ENCODE measurements at regions not wholly inside any gene's neighbourhood (a gene's known extent, or its start where the extent isn't known, plus 50 kb on each side); places are given as distances from the start of the nearest gene placed in this dataset.

DNA sequence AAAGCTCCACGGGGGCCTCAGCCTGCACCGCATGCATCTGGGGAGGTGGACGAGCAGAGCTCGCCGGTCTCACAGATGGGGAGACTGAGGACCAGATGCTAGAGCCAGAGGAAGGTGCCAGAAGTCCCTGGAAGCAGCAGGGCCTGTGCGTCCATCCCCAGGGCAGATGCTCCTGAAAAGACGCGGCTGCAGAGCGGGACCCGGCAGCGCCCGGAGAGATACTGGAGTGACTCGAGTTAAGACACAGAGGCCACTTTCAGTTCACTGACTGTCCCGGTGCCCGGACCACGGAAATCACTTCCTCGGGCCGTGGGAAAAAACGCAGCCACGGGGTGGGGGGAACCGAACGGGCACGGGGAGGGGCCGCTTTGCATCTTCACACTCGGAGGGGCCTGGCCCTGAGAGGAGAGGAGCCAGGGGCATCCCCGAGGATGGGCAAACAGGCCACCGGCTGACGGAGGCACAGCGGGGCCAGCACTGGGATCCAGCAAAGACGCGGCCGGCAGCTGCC is 85.4 kb downstream of the FOXL3 start:
- Mint-ChIP-seq H3K4me1 (peaks cover 0 to 20% of the 10 kb centered on the region in 2 donors), H3K27me3 (ENCODE audit: low read depth in 2 of 2) (peaks cover 7 to 10% of the 10 kb centered on the region in 2 donors), H3K9me3 (no peaks in the 10 kb centered on the region), H3K27ac (no peak overlapping the region), H3K4me3 (no peak overlapping the region), H3K36me3 (no peaks in the 10 kb centered on the region)
- intact Hi-C loops (cut with micrococcal nuclease) = no loop called here
- Histone ChIP-seq H3K4me3 (ENCODE audit: low read length) (no peak overlapping the region), H3K36me3 (ENCODE audit: control insufficient read depth, insufficient read depth, low read length) (no peaks in the 10 kb centered on the region), H3K4me1 (ENCODE audit: control insufficient read depth, insufficient read depth, low read length) (peaks cover 34% of the 10 kb centered on the region), H3K27ac (ENCODE audit: low read length) (no peak overlapping the region), H3K9me3 (ENCODE audit: control insufficient read depth, insufficient read depth, low read length) (no peaks in the 10 kb centered on the region), H3K27me3 (ENCODE audit: control insufficient read depth, insufficient read depth, low read length) (peaks cover 4% of the 10 kb centered on the region)
- 90% methylated on average over 32 of the region's 32 CpGs for WGBS (ENCODE audit: insufficient coverage)
- TF ChIP-seq, protein P1, sequence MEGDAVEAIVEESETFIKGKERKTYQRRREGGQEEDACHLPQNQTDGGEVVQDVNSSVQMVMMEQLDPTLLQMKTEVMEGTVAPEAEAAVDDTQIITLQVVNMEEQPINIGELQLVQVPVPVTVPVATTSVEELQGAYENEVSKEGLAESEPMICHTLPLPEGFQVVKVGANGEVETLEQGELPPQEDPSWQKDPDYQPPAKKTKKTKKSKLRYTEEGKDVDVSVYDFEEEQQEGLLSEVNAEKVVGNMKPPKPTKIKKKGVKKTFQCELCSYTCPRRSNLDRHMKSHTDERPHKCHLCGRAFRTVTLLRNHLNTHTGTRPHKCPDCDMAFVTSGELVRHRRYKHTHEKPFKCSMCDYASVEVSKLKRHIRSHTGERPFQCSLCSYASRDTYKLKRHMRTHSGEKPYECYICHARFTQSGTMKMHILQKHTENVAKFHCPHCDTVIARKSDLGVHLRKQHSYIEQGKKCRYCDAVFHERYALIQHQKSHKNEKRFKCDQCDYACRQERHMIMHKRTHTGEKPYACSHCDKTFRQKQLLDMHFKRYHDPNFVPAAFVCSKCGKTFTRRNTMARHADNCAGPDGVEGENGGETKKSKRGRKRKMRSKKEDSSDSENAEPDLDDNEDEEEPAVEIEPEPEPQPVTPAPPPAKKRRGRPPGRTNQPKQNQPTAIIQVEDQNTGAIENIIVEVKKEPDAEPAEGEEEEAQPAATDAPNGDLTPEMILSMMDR (IDR thresholded peaks at IDR 0.05) = no peak
- ATAC-seq = no peak
- DNase-seq = peak in 1 of 2 donors; percentile 10

DNA sequence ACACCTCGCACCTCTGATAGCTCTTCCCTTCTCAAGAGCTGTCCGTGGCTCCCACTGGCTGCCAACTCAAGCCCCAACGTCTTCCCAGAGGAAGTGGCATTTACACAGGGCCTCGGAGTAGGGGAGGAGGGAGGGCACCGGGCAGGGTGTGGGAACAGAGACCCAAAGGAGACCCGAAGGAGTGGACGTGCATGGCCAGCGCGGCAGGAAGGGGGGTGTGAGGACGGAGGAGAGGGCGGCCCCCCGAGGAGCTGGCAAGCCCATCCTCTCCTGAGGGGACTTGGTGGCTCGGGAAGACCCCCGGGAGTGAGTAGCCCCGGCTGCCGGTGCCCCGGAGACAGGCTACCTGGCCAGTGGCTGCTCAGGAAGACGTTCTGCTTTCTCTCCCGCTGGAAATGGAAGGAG is 85.9 kb downstream of the FOXL3 start:
- WGBS (ENCODE audit: insufficient coverage) = 25% methylated on average over 19 of the region's 19 CpGs

DNA sequence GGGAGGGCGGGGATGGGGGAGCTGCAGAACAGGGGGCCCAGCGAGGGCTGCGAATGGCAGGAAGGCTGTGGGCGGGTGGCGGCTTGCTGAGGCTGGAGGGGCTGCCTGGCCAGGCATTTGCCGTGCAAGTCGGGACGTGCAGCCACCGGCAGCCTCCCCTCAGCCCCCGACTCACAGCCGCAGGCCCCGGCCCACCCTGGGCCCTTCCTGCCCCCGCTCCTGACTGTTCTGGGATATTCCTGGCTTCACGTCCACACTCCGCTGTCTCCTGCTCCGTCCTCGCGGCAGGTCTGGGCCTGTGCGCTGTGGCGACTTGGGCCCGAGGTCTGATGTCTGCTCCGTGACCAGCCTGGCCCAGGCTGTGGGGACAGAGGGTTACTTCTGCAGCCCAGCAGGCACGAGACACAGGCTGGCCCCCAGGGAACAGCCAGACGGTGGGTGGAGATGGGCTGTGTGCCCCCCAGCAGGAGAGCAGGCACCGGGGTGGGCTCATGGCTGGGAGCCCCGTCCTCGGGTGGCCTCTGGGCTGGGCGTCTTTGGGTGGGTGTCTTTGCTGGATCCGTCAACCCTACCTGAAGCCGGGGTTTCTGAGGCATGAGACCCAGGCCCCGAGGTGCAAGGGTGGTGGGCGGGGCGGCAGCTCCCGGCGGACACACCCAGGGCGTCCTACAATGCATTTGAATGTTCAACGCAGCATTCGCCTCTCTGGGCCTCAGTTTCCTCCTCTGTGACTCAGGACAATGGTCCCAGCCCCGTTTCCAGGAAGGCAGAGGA is 86.5 kb downstream of the FOXL3 start:
- Histone ChIP-seq H3K9me3 (ENCODE audit: control insufficient read depth, insufficient read depth, low read length) (no peaks in the 10 kb centered on the region), H3K27ac (ENCODE audit: low read length) (no peak overlapping the region), H3K36me3 (ENCODE audit: control insufficient read depth, insufficient read depth, low read length) (no peaks in the 10 kb centered on the region), H3K4me3 (ENCODE audit: low read length) (no peak overlapping the region), H3K4me1 (ENCODE audit: control insufficient read depth, insufficient read depth, low read length) (peaks cover 44% of the 10 kb centered on the region), H3K27me3 (ENCODE audit: control insufficient read depth, insufficient read depth, low read length) (peaks cover 4% of the 10 kb centered on the region)
- Mint-ChIP-seq H3K4me3 (no peak overlapping the region), H3K27me3 (ENCODE audit: low read depth in 2 of 2) (peaks cover 7 to 14% of the 10 kb centered on the region in 2 donors), H3K27ac (no peak overlapping the region), H3K36me3 (no peaks in the 10 kb centered on the region), H3K9me3 (no peaks in the 10 kb centered on the region), H3K4me1 (peaks cover 6 to 29% of the 10 kb centered on the region in 2 donors)
- intact Hi-C loops (cut with micrococcal nuclease) = no loop called here
- WGBS (ENCODE audit: insufficient coverage) = 57% methylated on average over 39 of the region's 39 CpGs
- DNase-seq = peak in 1 of 2 donors; percentile 8
- TF ChIP-seq, protein P1 (IDR thresholded peaks at IDR 0.05) = no peak
- no peak for ATAC-seq

More for the DNA sequence above, 85.9 kb downstream of the FOXL3 start:
- Histone ChIP-seq H3K27ac (ENCODE audit: low read length) (no peak overlapping the region), H3K4me1 (ENCODE audit: control insufficient read depth, insufficient read depth, low read length) (peaks cover 38% of the 10 kb centered on the region), H3K4me3 (ENCODE audit: low read length) (no peak overlapping the region), H3K9me3 (ENCODE audit: control insufficient read depth, insufficient read depth, low read length) (no peaks in the 10 kb centered on the region), H3K36me3 (ENCODE audit: control insufficient read depth, insufficient read depth, low read length) (no peaks in the 10 kb centered on the region), H3K27me3 (ENCODE audit: control insufficient read depth, insufficient read depth, low read length) (peaks cover 4% of the 10 kb centered on the region)
- no peaks in the 10 kb centered on the region for H3K9me3 Mint-ChIP-seq
- H3K27ac Mint-ChIP-seq = no peak overlapping the region
- H3K4me3 Mint-ChIP-seq = no peak overlapping the region
- intact Hi-C loops (cut with micrococcal nuclease) = no loop called here
- peaks cover under 1 to 23% of the 10 kb centered on the region in 2 donors for H3K4me1 Mint-ChIP-seq
- TF ChIP-seq, protein P1 (IDR thresholded peaks at IDR 0.05) = no peak
- no peaks in the 10 kb centered on the region for H3K36me3 Mint-ChIP-seq
- peaks cover 7 to 10% of the 10 kb centered on the region in 2 donors for H3K27me3 Mint-ChIP-seq (ENCODE audit: low read depth in 2 of 2)
- ATAC-seq = no peak
- DNase-seq = no peak

Data from natural killer cell (primary cell).